Superior temporal gyrus (tissue), 1 donor: ENCODE measurements at regions not wholly inside any gene's neighbourhood (a gene's known extent, or its start where the extent isn't known, plus 50 kb on each side); places are given as distances from the start of the nearest gene placed in this dataset.
"Not testable (repeated sequence)": the region's sequence is repeated elsewhere in the genome, so short reads cannot be mapped to it uniquely, and the experiment has no call there.

Source experiments
- DNase-seq: peaks from one replicate; pipeline ENCODE4 v3.0.0-alpha.2; 2016; ENCODE audit errors: extremely low spot score

- DNase-seq = not testable (repeated sequence)
Measured at GRCh38 chr21:27517177-27517576, 550.3 kb upstream of the ADAMTS5 start.

GRCh38 chr21:27515676-27516075, 548.8 kb upstream of the ADAMTS5 start:
- DNase-seq = no peak

- no peak for DNase-seq
Measured at GRCh38 chr21:27513825-27514224, 546.9 kb upstream of the ADAMTS5 start.

GRCh38 chr21:27513016-27513415, 546.1 kb upstream of the ADAMTS5 start:
- no peak for DNase-seq

GRCh38 chr21:27511233-27511632, 544.3 kb upstream of the ADAMTS5 start:
- no peak for DNase-seq

- DNase-seq = no peak
Measured at GRCh38 chr21:27507695-27508094, 540.8 kb upstream of the ADAMTS5 start.

GRCh38 chr21:27505516-27505915, 538.6 kb upstream of the ADAMTS5 start:
- DNase-seq = no peak

- no peak for DNase-seq
Measured at GRCh38 chr21:27502801-27503200, 535.9 kb upstream of the ADAMTS5 start.

GRCh38 chr21:27498025-27498424, 531.1 kb upstream of the ADAMTS5 start:
- DNase-seq = no peak

- DNase-seq = no peak
Measured at GRCh38 chr21:27495836-27496235, 528.9 kb upstream of the ADAMTS5 start.

GRCh38 chr21:27493542-27493941, 526.7 kb upstream of the ADAMTS5 start:
- no peak for DNase-seq

GRCh38 chr21:27487676-27488075, 520.8 kb upstream of the ADAMTS5 start:
- no peak for DNase-seq

- no peak for DNase-seq
Measured at GRCh38 chr21:27480841-27481261, 514.0 kb upstream of the ADAMTS5 start.

GRCh38 chr21:27477296-27477695, 510.4 kb upstream of the ADAMTS5 start:
- DNase-seq = no peak

GRCh38 chr21:27476696-27477095, 509.8 kb upstream of the ADAMTS5 start:
- DNase-seq = peak; percentile 78

- peak; percentile 74 for DNase-seq
Measured at GRCh38 chr21:27475363-27475955, 508.6 kb upstream of the ADAMTS5 start.

GRCh38 chr21:27467366-27467765, 500.5 kb upstream of the ADAMTS5 start:
- DNase-seq = no peak

- no peak for DNase-seq
Measured at GRCh38 chr21:27466140-27466539, 499.3 kb upstream of the ADAMTS5 start.

GRCh38 chr21:27464648-27465047, 497.8 kb upstream of the ADAMTS5 start:
- DNase-seq = no peak

GRCh38 chr21:27462726-27463125, 495.8 kb upstream of the ADAMTS5 start:
- no peak for DNase-seq

- no peak for DNase-seq
Measured at GRCh38 chr21:27454234-27454633, 487.3 kb upstream of the ADAMTS5 start.

GRCh38 chr21:27451116-27451515, 484.2 kb upstream of the ADAMTS5 start:
- DNase-seq = no peak

- DNase-seq = no peak
Measured at GRCh38 chr21:27450216-27450615, 483.3 kb upstream of the ADAMTS5 start.

- DNase-seq = no peak
Measured at GRCh38 chr21:27448960-27449359, 482.1 kb upstream of the ADAMTS5 start.
